NK-92 (cell line): ENCODE measurements at regions not wholly inside any gene's neighbourhood (a gene's known extent, or its start where the extent isn't known, plus 50 kb on each side); places are given as distances from the start of the nearest gene placed in this dataset.
"Not testable (repeated sequence)": the region's sequence is repeated elsewhere in the genome, so short reads cannot be mapped to it uniquely, and the experiment has no call there.

Experiments
- DNase-seq: peaks from one replicate; lab custom pipeline; 2025; ENCODE audit not compliant: unreplicated experiment; lab: John Stamatoyannopoulos, UW

DNA sequence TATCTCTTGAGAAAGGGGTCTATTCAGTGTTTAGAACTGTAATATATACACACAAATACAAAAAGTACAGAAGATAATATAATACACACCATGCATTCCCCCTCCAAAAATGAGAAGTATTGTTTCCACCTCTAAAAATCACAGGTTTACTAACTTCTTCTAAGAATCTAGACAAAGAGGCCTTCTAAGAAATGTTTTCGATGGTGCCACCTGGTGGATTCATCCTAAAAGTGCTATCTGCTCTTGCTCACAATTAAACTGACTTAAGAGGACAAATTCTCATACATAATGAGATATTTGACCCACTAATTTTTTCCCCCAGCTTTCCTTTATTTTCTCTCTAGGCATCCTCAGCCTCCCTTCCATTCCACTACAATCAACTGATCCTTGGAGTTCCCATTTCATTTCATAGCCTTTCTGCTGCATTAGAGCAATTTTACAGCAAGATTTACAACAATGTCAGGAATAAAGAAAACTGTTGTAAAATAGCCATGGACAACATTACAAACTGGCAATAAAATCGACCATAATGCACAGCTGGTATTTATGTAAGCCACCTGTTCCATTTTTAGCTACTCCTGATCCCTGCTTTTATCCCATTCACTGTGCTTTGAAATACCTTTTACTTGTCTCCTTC lies 124.6 kb downstream of the ARRDC4 start:
- no peak for DNase-seq

DNA sequence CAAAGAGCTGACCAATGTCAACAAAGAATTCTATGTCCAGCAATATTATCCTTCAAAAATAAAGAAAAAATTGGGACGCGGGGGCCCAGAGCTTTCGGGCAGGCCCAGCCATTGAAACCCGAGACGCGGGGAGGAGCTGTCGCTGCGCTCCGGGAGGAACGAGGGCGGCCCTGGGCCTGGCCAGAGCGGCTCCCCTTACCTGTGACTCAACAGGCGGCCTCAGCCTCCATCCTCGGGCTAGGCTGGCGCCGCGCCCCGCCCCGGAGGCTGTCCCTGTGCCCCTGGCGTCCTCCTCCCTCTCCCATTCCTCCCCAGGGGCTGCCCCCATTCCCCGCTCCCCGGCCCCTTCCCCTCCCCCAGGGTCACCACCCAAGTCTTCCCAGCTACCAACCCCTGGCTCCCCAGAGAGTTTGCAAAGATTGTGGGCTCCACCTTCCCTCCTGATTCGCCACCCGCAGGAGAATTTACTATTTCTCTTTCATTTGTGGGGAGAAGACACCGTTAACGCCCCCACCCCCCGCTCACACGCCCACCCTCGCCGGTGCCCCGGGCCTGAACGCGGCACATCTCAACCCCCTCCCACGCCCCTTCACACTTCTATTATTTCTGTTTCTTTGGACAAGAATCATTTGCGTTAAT lies 127.9 kb downstream of the ARRDC4 start:
- DNase-seq, result not testable (repeated sequence)

DNA sequence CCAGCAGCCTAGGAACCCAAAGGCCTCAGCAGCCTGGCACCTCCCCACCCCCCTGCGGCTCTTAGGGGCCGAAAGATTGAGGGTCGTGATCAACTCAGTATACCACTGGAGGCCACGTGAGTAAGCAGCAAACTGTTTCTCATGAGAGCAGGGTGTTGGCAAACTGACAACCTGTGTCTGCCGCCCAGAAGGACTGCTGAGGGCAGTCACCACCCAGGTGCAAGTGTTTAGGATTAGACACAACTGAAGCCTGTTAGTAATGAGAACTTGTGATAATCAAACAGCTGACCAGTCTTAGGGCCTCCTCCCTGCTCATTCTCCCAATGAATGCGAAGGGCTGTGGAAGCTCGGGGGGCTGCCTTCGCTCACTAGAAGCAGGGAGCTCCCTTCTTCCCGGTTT lies 128.8 kb downstream of the ARRDC4 start:
- not testable (repeated sequence) for DNase-seq

DNA sequence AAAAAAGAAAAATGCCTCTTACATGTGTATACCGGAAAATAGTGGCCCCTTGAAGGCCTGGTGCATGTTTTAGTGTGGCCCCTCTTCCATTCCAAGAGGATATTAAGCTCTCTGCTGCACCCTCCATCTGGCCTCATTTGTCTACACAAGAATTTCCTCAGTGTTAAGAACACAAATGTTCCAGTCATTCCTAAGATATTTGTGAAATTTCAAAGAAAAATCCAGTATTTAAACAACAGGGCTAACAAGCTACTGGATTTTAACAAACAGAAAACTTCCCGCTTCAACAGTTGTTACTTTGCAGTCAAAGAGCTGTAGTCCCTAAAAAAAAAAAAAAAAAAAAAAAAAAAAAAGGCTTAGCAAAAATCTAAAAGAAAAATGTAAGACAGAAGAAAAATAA lies 137.5 kb downstream of the ARRDC4 start:
- DNase-seq, result not testable (repeated sequence)

DNA sequence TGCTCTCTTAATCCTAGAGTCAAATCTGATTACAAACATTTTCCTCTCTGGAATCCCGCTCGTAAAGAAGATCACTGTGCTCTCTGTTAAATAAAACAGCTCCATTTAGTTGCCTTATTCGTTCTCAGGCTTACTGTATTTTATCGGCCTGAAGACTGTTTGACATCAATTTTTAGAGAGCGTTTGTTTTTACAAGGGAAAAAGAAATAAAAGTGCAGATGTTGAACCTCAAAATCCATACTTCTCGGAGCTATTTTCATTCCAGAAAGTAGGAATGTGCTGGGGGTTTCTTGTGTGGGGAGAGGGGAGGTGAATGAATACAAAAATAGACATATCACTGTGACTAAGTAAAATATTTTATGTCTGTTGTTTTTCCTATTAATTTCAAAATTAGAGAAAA lies 140.1 kb downstream of the ARRDC4 start:
- not testable (repeated sequence) for DNase-seq

DNA sequence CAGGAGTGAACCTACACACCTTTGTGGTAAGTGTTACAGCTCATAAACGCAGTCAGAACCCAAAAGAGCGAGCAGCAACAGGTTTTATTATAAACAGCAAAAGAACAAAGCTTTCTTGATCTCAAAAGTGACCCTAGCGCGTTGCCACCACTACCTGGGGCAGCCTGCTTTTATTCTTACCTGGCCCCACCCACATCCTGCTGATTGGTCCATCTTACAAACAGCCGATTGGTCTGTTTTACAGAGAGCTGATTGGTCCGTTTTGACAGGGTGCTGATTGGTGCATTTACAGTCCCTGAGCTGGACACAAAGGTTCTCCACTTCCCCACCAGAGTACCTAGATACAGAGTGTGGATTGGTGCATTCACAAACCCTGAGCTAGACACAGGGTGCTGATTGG lies 143.1 kb downstream of the ARRDC4 start:
- no peak for DNase-seq

DNA sequence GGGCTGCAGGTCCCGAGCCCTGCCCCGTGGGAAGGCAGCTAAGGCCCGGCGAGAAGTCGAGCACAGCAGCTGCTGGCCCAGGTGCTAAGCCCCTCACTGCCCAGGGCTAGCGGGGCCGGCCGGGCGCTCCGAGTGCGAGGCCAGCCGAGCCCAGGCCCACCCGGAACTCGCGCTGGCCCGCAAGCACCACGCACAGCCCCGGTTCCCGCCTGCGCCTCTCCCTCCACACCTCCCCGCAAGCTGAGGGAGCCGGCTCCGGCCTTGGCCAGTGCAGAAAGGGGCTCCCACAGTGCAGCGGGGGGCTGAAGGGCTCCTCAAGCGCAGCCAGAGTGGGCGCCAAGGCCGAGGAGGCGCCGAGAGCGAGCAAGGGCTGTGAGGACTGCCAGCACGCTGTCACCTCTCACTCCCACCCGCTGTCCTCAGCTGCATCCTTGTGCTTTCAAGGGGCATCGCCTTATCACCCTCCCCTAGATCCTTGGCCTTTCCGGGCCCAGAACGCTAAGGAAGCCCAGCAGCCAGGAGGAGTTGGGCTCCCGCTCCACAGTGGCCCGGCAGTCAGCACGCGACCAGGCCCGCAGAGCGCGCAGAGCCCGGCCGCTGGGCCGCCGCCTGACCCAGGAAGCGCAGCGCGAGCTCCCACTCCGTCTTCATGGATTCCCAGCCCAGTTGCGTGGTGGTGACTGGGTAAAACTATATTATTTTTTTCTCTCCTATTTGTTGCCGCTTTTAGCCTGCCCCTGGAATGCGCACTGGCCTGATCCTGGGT lies 144.1 kb downstream of the ARRDC4 start:
- not testable (repeated sequence) for DNase-seq

DNA sequence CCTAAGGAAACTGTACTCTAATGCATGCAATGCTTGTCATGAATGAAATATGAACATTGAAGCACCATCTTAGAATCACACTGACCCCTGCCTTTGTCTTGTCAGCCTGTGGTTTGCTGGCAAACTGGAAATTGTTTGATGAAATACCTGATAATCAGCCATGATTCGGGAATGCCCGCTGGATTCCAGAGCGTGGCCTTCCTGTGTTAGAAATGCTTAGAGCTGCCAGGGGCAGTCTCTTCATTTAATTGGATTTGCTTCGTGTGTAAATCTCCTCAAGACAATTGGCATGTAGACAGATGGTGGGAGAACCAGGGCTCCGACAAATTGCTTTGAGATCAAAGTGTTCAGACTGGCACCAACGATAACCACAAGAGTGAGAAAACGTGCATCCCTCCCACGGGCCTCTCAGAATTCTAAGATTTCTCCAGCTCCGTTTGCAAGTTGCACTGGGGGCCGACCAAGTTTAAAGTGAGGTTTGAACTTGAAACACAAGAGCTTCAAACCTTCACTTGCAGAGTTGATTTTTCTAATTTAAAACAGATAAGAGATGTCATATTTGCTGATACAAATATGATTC lies 146.2 kb downstream of the ARRDC4 start:
- DNase-seq, result not testable (repeated sequence)

DNA sequence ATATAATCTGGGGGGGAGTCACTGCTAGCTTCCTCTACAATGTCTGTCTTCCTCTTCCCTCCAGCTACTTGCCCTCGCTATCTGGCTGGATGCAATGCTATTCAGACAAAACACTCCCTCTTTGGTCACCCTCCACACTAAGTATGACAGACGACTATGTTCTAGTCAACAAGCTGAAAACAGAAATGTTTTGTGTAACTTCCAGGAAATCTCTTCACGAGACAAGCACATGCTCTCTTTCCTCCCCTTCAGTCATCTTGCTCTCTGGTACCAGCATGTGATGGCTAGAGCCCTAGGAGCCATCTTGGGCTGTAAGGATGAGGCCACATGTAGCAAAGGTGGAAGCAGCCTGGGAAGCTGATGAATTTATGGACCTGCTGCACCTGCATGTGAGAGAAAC lies 151.3 kb downstream of the ARRDC4 start:
- DNase-seq, result no peak

DNA sequence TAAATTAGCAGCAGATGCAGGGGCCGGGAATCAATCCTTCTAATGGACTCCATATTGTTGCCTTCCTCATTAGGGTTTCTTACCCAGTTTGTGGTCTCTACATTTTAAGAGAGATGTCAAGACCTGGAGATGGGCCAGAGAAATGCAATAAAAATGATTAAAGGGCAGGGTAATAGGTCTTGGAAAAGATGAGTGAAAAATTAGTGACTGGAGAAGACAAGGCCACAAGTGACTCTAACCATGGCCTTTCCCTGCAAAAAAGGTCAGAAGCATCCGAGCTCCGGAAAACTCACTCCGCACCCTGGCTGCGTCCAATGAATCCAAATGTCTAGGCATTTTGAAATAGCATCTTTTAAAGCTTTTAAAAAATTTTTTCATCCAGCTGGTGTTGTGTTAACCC lies 152.8 kb downstream of the ARRDC4 start:
- no peak for DNase-seq

DNA sequence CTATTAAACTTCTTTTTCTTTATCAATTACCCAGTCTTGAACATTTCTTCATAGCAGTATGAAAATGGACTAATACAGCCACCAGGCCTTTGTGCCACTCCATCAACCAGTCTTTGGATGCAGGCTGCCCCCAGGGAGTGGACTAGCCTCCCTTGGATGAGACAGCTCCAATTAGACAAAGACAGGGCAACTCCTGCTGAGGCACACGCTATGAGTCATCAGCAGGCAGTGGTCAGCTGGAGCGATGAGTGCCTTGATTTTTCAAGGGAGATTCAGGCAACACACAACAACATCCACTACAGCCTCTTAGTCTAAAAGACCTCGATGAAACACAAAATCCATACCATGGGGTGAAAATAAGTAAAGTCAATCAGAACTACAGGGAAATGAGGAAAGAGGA lies 160.1 kb downstream of the ARRDC4 start:
- no peak for DNase-seq

DNA sequence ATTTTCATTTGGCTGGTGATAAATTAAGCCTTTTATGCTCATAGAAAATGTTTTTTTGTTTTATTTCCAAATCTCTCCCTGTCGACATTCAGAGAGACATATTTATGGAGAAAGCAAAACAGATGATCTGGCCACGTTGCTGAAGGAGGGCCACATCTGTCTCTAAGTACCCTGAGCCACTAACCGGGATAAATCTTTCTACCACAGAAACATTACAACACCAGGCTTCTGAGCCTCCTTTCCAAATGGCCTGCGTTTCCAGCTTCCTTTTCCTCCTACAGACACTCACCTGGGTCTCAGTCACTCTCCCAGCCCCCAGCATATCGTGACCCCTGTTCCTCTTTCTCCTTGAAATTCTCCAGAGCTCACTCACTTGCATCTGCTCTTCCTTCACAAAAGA lies 161.0 kb downstream of the ARRDC4 start:
- DNase-seq, result no peak

DNA sequence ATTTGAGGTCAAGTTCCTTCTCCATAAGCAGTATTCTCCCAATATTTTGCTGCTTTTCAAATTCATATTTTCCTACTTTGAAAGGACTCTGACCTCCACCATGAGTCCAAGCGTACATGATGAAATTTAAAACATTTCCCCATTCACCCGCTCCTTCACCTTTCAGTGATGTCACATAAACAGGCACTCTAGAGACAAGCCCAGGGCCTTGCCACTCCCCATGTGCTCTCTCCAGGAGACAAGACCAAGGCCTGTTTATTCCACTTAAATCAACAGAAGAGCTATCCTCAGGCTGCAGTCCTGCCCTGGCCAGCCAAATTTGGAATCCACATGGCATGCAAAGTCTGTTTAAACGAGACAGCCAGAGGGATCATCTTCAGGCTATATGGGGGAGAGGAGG lies 161.5 kb downstream of the ARRDC4 start:
- DNase-seq, result no peak

DNA sequence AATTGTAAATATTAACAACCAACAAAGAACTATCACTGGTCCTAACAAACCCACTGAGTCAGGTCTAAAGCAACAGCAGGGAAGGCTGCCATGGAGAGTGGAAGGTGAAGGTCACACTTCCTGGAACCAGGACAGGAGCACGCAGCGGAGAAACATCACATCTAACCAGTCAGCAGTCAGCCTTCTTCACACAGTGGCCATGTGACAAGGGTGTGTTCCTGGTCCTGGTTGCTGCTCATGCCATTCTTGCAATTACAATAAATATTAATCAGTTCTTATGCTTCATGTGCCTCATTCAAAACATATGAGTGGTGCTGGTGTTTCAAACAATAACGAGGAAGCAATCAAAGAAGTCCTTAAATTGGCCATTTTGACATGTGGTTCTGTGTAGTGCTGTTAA lies 162.8 kb downstream of the ARRDC4 start:
- no peak for DNase-seq

DNA sequence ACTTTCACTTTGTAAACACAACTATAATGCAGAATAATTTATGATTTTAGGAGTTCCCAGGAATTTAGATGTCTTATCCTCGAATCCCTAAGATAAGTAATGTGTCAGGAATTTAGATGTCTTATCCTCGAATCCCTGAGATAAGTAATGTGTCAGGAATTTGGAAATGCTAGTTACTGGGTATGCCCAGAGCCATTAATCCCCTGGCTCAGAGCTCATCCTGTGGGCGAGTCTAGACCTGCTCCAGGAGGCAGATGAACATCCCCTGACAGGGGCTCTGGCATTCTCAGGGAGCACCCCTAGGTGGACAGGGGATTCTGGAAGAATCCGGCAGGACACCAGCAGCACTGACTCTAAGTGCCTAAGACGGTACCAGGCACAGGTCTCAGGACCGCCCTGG lies 163.3 kb downstream of the ARRDC4 start:
- no peak for DNase-seq

DNA sequence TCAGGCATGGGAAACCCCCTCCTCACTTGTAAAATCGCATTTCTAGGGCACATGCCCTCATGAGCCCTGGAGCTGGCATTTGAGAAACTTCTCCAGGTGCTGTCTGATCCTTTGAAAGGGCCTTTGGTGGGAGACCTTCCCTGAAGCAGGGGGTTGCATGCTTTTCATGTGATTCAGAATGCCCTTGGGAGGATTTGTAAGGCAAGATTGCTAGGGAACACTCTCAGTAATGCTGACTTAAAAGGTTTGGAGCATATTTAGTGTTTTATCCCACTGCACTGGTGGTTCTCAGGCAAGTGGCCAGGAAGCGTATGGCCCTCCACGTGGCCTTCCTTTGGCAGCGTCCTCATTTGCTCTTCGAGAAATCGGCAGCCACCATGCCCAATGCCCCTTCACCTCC lies 164.1 kb downstream of the ARRDC4 start:
- no peak for DNase-seq

DNA sequence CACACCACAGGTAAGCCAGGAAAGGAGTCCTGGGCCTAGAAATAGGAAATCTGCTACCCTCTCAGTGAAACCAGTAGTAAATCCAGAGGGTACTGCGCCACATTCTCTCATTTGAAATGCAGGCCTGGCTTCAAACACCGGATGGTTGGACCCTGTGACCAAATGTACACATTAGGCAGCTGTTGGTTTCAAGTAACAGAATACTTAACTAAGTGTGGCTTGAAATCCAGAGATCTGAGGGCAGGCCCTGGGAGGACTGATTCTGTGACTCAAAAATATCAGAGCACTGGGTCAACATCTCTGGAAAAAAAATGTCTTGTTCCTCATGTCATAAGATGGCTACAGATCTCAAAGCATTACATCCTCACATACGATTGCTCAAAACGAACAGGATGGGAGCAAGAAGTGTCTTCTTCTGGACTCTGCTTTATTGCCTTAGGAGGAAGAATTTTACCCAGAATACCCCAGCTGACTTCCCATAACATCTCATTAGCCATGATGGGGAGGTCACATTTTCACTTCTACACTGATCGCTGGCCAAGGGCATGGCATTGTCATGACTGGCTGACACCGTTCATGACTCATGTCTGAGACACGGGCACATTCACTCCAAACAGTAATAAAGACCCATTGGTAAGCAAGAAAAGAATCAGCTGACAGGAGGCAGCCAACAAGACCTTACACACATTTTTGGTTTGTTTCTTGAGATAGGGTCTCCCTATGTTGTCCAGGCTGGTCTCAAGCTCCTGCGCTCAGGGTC lies 166.0 kb downstream of the ARRDC4 start:
- no peak for DNase-seq

DNA sequence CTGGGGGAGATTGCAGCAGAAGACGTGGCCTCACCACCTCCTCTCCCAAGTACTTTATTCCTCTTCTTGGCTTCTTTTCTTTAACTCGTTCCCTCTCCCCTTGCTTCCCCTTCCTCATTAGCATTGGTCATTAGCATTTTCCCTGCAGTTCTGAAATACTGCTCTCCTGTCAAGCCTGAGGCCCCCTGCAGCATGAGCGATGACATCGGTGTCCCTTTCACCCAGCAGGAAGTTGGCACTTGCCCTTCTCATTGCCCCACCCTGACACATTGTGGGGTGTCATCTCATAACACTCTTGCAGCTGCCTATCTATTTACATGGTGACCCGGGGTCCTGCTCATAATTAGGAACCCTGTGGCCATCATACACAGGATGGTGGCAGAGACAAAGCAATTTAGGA lies 167.1 kb downstream of the ARRDC4 start:
- no peak for DNase-seq

DNA sequence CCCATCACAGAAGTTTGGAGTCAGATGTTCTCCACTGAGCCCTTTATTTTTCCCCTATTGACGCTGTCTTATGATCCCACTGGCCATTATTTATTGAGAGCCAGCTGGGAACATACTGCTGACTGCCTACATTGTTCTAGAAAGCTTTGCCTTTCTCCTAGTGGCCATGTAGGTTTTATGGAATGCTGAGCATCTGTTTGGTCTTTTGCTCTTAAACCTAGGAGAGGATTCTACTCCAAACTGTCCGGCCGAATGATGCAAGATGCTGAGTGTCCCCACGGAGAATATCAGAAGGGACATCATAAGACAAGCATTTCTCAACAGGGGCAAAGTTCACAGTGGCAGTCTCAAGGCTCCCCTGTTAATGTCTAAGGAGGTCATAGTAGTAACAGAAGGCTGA lies 171.4 kb downstream of the ARRDC4 start:
- DNase-seq, result no peak

DNA sequence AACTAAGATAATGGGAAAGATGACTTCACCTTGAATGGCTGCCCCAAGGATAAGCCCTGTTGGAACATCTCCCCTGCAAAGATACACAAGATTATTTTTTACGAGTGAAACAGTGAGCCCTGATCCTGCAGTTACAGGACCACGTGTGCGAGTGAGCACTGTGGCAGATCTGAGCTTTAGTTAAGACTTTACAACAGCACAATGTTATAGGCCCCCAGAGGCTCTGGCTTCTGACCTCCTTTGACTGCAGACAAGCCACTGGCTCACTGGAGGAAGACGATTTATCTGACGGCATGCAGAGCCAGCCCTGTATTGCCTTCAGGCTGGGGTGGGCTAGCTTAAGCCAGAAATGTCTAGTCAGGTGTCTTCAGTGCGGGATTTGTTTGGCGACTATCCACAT lies 174.4 kb downstream of the ARRDC4 start:
- no peak for DNase-seq

DNA sequence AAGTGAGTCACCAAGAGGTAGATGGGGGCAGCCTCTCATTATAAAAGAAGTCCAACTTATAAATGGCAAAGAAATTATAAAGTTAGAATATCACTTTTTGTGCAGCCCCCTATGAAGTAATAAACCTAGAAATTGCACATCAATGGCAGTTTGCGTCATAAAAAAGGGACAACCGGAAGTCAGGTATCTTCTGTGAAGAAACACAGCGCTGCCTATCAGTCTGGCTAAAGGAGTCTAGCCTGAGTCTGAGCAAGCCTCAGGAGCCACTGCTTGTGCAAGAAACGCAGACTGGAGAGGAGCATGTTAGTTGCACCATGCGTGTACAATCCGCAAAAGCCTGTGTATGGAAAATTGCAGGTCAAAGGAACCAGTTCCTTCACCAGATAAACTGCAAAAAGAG lies 178.4 kb downstream of the ARRDC4 start:
- no peak for DNase-seq
